AG04449 (cell line): ENCODE measurements at regions not wholly inside any gene's neighbourhood (a gene's known extent, or its start where the extent isn't known, plus 50 kb on each side); places are given as distances from the start of the nearest gene placed in this dataset.
"Not testable (repeated sequence)": the region's sequence is repeated elsewhere in the genome, so short reads cannot be mapped to it uniquely, and the experiment has no call there.

Experiments
- CTCF ChIA-PET: fragments of 350-600 bp; formaldehyde crosslinking; extraction: SDS; loops from one replicate; lab custom pipeline; 2021; ENCODE audit warnings: antibody characterized with exemption; lab: Yijun Ruan, JAX
- POLR2A ChIA-PET: fragments of 400-600, 350-600 bp; formaldehyde crosslinking; extraction: SDS; loops from one replicate; lab custom pipeline; 2020; ENCODE audit warnings: antibody characterized with exemption, inconsistent platforms; lab: Yijun Ruan, JAX
- DNase-seq: peaks from one replicate; pipeline ENCODE4 v3.0.0-alpha.2; 2010; ENCODE audit warnings: low read depth, low spot score
- H3K4me3 ChIP-seq: 2 replicates; pipeline ENCODE4 v1.5.1; 2011; ENCODE audit warnings: low read depth, mild to moderate bottlenecking, control low read depth, low read length
- TF ChIP-seq, protein P1 (sequence below): IDR thresholded peaks from one replicate; pipeline ENCODE4 v1.5.1; 2011; ENCODE audit warnings: mild to moderate bottlenecking, moderate library complexity, low read length, control low read depth, inconsistent platforms; ENCODE audit not compliant: insufficient read depth; ENCODE audit errors: missing control alignments

DNA sequence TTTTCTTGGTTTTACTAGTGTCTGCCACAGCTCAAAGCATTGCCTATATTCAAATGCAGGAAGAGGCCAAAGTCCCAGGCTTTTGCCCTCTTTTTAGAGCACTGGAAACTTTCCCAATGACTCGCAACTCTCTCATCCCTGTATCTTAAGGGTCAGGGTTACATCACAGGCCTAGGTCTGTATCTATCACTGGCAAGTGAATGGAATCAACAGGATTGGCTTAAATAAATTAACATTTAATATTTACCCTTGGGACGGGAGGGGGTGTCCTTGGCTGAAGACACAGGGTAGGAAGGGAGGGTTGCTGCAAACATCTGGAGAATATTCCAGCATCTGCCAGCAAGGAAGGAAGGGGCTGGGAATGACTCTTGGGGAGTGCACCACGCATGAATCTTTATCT lies 242.6 kb downstream of the SLC4A3 start:
- DNase-seq = no peak
- POLR2A ChIA-PET = no interaction called here
- H3K4me3 ChIP-seq = no peak overlapping the region
- TF ChIP-seq, protein P1, sequence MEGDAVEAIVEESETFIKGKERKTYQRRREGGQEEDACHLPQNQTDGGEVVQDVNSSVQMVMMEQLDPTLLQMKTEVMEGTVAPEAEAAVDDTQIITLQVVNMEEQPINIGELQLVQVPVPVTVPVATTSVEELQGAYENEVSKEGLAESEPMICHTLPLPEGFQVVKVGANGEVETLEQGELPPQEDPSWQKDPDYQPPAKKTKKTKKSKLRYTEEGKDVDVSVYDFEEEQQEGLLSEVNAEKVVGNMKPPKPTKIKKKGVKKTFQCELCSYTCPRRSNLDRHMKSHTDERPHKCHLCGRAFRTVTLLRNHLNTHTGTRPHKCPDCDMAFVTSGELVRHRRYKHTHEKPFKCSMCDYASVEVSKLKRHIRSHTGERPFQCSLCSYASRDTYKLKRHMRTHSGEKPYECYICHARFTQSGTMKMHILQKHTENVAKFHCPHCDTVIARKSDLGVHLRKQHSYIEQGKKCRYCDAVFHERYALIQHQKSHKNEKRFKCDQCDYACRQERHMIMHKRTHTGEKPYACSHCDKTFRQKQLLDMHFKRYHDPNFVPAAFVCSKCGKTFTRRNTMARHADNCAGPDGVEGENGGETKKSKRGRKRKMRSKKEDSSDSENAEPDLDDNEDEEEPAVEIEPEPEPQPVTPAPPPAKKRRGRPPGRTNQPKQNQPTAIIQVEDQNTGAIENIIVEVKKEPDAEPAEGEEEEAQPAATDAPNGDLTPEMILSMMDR = no peak
- CTCF ChIA-PET = no interaction called here

DNA sequence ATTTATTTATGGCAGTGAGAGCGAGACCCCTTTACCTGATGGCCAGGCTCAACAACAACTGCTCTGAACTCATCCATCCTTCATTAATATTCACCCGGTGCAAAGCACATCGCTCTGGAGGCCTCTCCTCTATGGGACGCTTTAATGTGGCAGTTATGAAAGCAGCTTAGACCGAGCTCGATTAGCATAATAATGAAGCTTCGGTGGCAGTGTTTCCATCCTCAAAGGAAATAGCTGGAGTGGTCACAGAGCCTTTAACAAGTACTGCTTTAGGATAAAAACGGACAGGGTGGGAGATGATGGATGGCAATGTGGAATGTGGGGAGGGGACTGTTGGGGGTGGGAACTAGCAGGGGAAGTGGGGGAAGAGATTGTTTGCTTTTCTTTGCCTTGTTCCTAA lies 243.9 kb downstream of the SLC4A3 start:
- H3K4me3 ChIP-seq = no peak overlapping the region
- no peak for DNase-seq
- TF ChIP-seq, protein P1 = no peak
- ChIA-PET CTCF (no interaction called here), POLR2A (no interaction called here)

DNA sequence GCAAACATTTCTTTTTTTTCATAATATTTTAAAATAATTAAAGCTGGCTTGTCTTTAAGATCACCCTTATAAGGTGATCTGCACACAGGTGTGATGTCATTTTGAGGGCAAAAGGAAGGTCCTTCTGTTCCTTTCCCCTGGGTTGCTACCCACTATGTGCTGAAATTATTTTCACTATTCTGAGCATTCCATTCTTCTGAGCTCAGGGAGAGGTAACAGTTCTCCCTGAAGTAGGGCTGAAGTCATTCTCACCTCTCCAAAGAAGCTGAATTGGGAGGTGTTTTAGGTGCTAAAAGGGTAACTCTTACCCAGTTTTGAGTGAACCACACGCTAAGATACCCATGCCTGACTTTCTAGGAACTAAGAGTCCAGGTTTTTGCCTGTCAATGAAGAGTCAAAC lies 247.6 kb downstream of the SLC4A3 start:
- POLR2A ChIA-PET = no interaction called here
- CTCF ChIA-PET = no interaction called here
- TF ChIP-seq, protein P1 = no peak
- no peak overlapping the region for H3K4me3 ChIP-seq
- DNase-seq = no peak

DNA sequence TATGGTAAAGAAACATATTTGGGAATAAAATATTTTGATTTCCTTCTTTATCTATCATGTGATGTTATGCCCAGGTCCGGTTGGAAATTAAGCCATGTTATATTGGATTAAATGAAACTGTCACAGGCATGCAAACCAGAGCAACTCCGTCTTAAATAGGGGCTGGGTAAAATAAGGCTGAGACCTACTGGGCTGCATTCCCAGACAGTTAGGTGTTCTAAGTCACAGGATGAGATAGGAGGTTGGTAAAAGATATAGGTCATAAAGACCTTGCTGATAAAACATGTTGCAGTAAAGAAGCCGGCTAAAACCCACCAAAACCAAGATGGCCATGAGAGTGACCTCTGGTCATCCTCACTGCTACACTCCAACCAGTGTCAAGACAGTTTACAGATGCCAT lies 248.6 kb downstream of the SLC4A3 start:
- H3K4me3 ChIP-seq, CTCF ChIA-PET, POLR2A ChIA-PET, DNase-seq: not testable (repeated sequence)

DNA sequence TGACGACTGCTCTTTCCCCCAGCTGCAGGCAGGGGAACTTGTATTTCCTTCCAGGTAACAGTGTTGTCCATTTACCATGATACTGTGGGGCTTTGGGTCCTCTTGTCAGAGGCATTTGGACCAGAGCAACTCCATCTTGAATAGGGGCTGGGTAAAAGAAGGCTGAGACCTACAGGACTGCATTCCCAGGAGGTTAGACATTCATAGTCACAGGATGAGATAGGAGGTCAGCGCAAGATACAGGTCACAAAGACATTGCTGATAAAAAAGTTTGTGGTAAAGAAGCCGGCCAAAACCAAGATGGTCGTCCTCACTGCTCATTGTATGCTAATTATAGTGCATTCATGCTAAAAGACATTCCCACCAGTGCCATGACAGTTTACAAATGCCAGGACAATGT lies 249.5 kb downstream of the SLC4A3 start:
- TF ChIP-seq, protein P1 = no peak
- H3K4me3 ChIP-seq = no peak overlapping the region
- CTCF ChIA-PET = no interaction called here
- DNase-seq = no peak
- POLR2A ChIA-PET = no interaction called here

DNA sequence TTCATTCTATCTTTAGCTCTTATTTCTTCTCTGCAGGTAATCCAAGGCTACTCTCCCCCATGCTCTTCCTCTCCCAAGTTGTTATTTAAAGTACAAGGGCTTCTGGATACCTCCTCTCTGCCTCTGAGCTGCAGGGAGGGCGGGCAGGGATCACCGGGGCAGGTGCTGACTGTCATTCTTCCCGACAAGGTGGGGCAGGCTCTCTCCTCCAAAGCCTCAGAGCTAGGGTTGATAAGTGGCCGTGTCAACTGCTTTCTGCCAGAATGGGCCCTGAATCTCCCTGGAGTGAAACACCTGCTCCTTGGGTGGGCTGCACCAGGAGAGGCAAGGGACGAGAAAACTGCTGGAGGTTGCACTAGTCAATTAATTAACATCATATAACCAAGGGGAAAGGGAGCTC lies 250.3 kb downstream of the SLC4A3 start:
- ChIA-PET POLR2A (no interaction called here), CTCF (no interaction called here)
- H3K4me3 ChIP-seq = no peak overlapping the region
- DNase-seq = no peak
- TF ChIP-seq, protein P1 = no peak

DNA sequence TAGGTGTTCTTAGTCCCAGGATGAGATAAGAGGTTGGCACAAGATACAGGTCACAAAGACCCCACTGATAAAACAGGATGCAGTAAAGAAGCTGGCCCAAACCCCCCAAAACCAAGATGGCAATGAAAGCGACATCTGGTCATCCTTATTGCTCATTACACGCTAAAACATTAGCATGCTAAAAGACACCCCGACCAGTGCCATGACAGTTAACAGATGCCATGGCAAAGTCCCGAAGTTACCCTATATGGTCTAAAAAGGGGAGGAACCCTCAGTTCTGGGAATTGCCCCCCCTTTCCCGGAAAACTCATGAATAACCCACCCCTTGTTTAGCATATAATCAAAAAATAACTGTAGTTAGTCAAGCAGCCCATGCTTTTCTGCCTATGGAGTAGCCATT lies 251.1 kb downstream of the SLC4A3 start:
- no peak overlapping the region for H3K4me3 ChIP-seq
- CTCF ChIA-PET = no interaction called here
- POLR2A ChIA-PET = no interaction called here
- no peak for DNase-seq
- TF ChIP-seq, protein P1 = no peak
